SK-N-SH (cell line): ENCODE measurements at regions not wholly inside any gene's neighbourhood (a gene's known extent, or its start where the extent isn't known, plus 50 kb on each side); places are given as distances from the start of the nearest gene placed in this dataset.

ENCODE experiments used
- CHD2 ChIP-seq: fragments of 150-350 bp; IDR thresholded peaks from 2 replicates; pipeline ENCODE4 v1.6.1; 2018; ENCODE audit warnings: low read length; ENCODE audit not compliant: partially characterized antibody
- ELF1 ChIP-seq: IDR thresholded peaks from 2 replicates; pipeline ENCODE4 v1.4.0; 2012
- EZH2phosphoT487 ChIP-seq: fragments of 200-600 bp; sonication (generic); IDR thresholded peaks from 2 replicates; pipeline ENCODE4 v1.6.1; 2017; ENCODE audit warnings: low read depth, mixed run types, mild to moderate bottlenecking, antibody characterized with exemption, moderate library complexity, borderline replicate concordance
- GATA2 ChIP-seq: sonication (generic); formaldehyde crosslinking; IDR thresholded peaks from 2 replicates; pipeline ENCODE4 v1.5.0; 2020; ENCODE audit warnings: mild to moderate bottlenecking, missing genetic modification reagents
- MXI1 ChIP-seq: IDR thresholded peaks from 2 replicates; pipeline ENCODE4 v1.6.1; 2012; ENCODE audit warnings: mild to moderate bottlenecking, low read depth, low read length, improper control_type of control experiment
- POLR2AphosphoS5 ChIP-seq: IDR thresholded peaks from 2 replicates; pipeline ENCODE4 v1.6.1; 2012; ENCODE audit warnings: low read depth, low read length
- RCOR1 ChIP-seq: fragments of 150-350 bp; IDR thresholded peaks from 2 replicates; pipeline ENCODE4 v1.6.1; 2017; ENCODE audit warnings: antibody characterized with exemption, low read length
- RFX5 ChIP-seq: IDR thresholded peaks from 2 replicates; pipeline ENCODE4 v1.6.1; 2012; ENCODE audit warnings: mild to moderate bottlenecking, improper control_type of control experiment, low read length
- small RNA-seq, 7 experiments: library from RNA; depleted of rRNA; stranded (forward); fragments of <200 nt; gene quantifications; one replicate each; pipeline ENCODE3, GENCODE V24; 2012
- TF ChIP-seq, protein P1 (sequence below): fragments of 150-350 bp; IDR thresholded peaks from 2 replicates; pipeline ENCODE4 v1.6.1; 2017; ENCODE audit warnings: antibody characterized with exemption, low read length, low read depth, borderline replicate concordance

DNA sequence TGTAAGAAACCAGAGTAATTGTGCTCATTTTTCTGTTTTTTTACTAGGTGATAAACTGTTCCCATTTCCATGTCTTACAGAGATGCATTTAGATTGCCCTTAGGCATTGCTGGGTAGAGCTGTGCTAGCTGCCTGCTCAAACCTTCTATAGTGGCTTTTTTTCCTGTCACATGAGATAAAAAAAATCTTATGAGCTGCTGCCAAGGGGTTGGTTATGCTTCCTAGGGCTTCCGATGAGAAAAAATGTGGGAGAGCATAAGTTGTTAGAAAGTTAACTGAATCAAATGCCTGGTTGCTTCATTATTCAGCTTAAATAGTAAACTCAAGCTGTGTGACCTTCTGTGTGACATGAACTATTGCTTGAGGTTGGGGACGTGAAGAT is 50.0 kb upstream of the NOX3 start (continued):
- TF ChIP-seq, protein P1, sequence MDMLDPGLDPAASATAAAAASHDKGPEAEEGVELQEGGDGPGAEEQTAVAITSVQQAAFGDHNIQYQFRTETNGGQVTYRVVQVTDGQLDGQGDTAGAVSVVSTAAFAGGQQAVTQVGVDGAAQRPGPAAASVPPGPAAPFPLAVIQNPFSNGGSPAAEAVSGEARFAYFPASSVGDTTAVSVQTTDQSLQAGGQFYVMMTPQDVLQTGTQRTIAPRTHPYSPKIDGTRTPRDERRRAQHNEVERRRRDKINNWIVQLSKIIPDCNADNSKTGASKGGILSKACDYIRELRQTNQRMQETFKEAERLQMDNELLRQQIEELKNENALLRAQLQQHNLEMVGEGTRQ, result no peak
- TF ChIP-seq POLR2AphosphoS5, result no peak
- no peak for TF ChIP-seq CHD2
- TF ChIP-seq RFX5, result no peak
- TF ChIP-seq ELF1, result no peak
- TF ChIP-seq EZH2phosphoT487, result no peak
- TF ChIP-seq RCOR1, result no peak
- TF ChIP-seq GATA2 (CRISPR knock-in tag), result no peak
- no peak for TF ChIP-seq MXI1

Small RNA genes lying in the stretch of these regions (small RNA-seq; reads per million reads assigned to genes)
- gene MIR1202 (0 reads per million in 7 experiments), gene RNU7-152P (0 reads per million in 7 experiments), gene SNORD28B (0 to 0.11 (median 0) reads per million in 7 experiments)
